HL-60 (cell line): ENCODE measurements at regions not wholly inside any gene's neighbourhood (a gene's known extent, or its start where the extent isn't known, plus 50 kb on each side); places are given as distances from the start of the nearest gene placed in this dataset.

Experiments used
- CTCF ChIP-seq: IDR thresholded peaks from one replicate; pipeline ENCODE4 v1.5.1; 2011; ENCODE audit warnings: low read length, control low read depth, inconsistent platforms; ENCODE audit not compliant: insufficient read depth
- POLR2AphosphoS5 ChIP-seq: IDR thresholded peaks from 2 replicates; pipeline ENCODE4 v1.6.1; 2012; ENCODE audit warnings: low read depth
- REST ChIP-seq: IDR thresholded peaks from 2 replicates; pipeline ENCODE4 v1.6.1; 2012; ENCODE audit warnings: low read depth; ENCODE audit not compliant: insufficient replicate concordance

DNA sequence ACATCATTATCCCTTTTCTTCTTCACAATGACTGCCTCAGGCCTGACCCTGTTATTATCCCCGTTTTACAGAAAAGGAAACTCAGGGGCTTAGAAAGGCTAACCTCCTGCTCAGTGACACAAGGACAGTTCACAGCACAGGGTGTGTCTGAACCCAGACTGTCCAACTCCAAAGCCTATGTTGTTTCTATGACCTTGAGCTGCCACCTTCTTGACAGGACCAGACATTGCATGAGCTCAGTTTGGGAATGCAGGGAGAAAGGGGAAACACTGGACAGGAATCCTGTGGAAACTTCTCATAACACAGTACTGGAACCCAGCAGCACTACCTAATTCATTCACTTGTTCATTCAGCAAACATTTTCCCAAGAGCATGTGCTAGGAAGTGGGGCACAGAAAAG is 472.8 kb downstream of the CDK5RAP2 start:
- TF ChIP-seq POLR2AphosphoS5 (no peak), CTCF (no peak), REST (no peak)
